Panc1 (cell line): ENCODE measurements at regions not wholly inside any gene's neighbourhood (a gene's known extent, or its start where the extent isn't known, plus 50 kb on each side); places are given as distances from the start of the nearest gene placed in this dataset.

Experiments used
- ATAC-seq: fragments of 200-7000 bp; cut with Tn5 transposase; 2 replicates; pipeline ENCODE4 v1.9.1; 2020; ENCODE audit warnings: mild to moderate bottlenecking, moderate library complexity
- BruUV-seq: library from RNA; stranded (reverse); fragments of 400-500 nt; replicated peaks from 2 replicates; lab custom pipeline; 2021; lab: Mats Ljungman, UMichigan
- CTCF ChIA-PET: fragments of 300-600 bp; sonication (Branson Sonifier 250); formaldehyde crosslinking; loops from one replicate; lab custom pipeline; 2022; ENCODE audit warnings: antibody characterized with exemption; lab: Charles Lee
- POLR2A ChIA-PET: fragments of 300-600 bp; sonication (Branson Sonifier 250); formaldehyde crosslinking; loops from one replicate; lab custom pipeline; 2022; ENCODE audit warnings: antibody characterized with exemption; lab: Charles Lee
- DNase-seq: peaks from one replicate; pipeline ENCODE4 v3.0.0-alpha.2; 2010; ENCODE audit warnings: low read depth, low spot score
- H3K27ac ChIP-seq: 2 replicates; pipeline ENCODE4 v1.5.1; 2011; ENCODE audit warnings: mild to moderate bottlenecking, low read length, inconsistent platforms
- H3K27me3 ChIP-seq: fragments of 200-500 bp; sonication (Bioruptor generic); 2 replicates; pipeline ENCODE4 v1.6.0; 2014; ENCODE audit warnings: low read length, inconsistent platforms; ENCODE audit not compliant: control insufficient read depth, insufficient read depth
- H3K36me3 ChIP-seq: fragments of 200-500 bp; sonication (Bioruptor generic); 2 replicates; pipeline ENCODE4 v1.5.1; 2014; ENCODE audit warnings: inconsistent platforms, mild to moderate bottlenecking, low read length, moderate library complexity; ENCODE audit not compliant: control insufficient read depth, insufficient read depth
- H3K4me1 ChIP-seq: 2 replicates; pipeline ENCODE4 v1.5.1; 2011; ENCODE audit warnings: inconsistent platforms, mild to moderate bottlenecking, low read length, moderate library complexity; ENCODE audit not compliant: control insufficient read depth, insufficient read depth
- H3K4me3 ChIP-seq, 2 experiments: 2 replicates each; pipeline ENCODE4 v1.5.1; 2011 to 2012; ENCODE audit warnings: low read depth in 2 of 2, low read length in 2 of 2, mild to moderate bottlenecking in 2 of 2, inconsistent platforms in 1 of 2, moderate library complexity in 1 of 2
- H3K9me3 ChIP-seq: fragments of 200-500 bp; sonication (Bioruptor generic); 2 replicates; pipeline ENCODE4 v1.5.1; 2014; ENCODE audit warnings: low read depth, mild to moderate bottlenecking, inconsistent platforms, low read length, moderate library complexity; ENCODE audit not compliant: control insufficient read depth, insufficient read depth
- CTCF ChIP-seq: fragments of 450-650 bp; IDR thresholded peaks from 2 replicates; pipeline ENCODE4 v1.5.1; 2017; ENCODE audit warnings: mild to moderate bottlenecking
- POLR2AphosphoS5 ChIP-seq: IDR thresholded peaks from 2 replicates; pipeline ENCODE4 v1.6.1; 2012; ENCODE audit warnings: mild to moderate bottlenecking, low read depth, low read length, moderate library complexity
- REST ChIP-seq, 2 experiments: IDR thresholded peaks; 2 replicates each; pipeline ENCODE4 v1.6.1; 2011 to 2012; ENCODE audit warnings: low read depth in 2 of 2, control low read depth in 1 of 2, low read length in 1 of 2, mild to moderate bottlenecking in 1 of 2, moderate library complexity in 1 of 2; ENCODE audit not compliant: insufficient read depth in 1 of 2
- SIN3A ChIP-seq: IDR thresholded peaks from 2 replicates; pipeline ENCODE4 v1.6.1; 2012; ENCODE audit warnings: low read depth, mild to moderate bottlenecking, low read length, moderate library complexity, borderline replicate concordance; ENCODE audit not compliant: insufficient read depth
- TCF7L2 ChIP-seq: IDR thresholded peaks from 2 replicates; pipeline ENCODE4 v1.6.1; 2011; ENCODE audit warnings: mild to moderate bottlenecking, low read depth, low read length, inconsistent platforms
- in situ Hi-C: cut with HindIII; loops from 2 replicates; pipeline ENCODE4 v1.10.0; 2016; ENCODE audit warnings: low sequenced_read_pairs, low pct_unique_long_range_greater_than_20kb
- intact Hi-C: fragments of 100-400 bp; cut with micrococcal nuclease; formaldehyde crosslinking; loops from one replicate; pipeline ENCODE4 v1.10.0; 2022; ENCODE audit not compliant: unreplicated experiment

- Histone ChIP-seq H3K27me3 (no peaks in the 10 kb centered on the region), H3K4me3 (no peak overlapping the region), H3K4me1 (no peaks in the 10 kb centered on the region), H3K9me3 (no peaks in the 10 kb centered on the region), H3K36me3 (no peaks in the 10 kb centered on the region), H3K27ac (no peak overlapping the region)
- TF ChIP-seq CTCF (no peak), TCF7L2 (no peak), REST (IDR thresholded peaks at IDR 0.05; ENCODE audit: insufficient read depth in 1 of 2, low read depth in 2 of 2, low read length in 1 of 2) (no peak), SIN3A (no peak), POLR2AphosphoS5 (no peak)
- in situ Hi-C loops = no loop called here
- intact Hi-C loops = no loop called here
- CTCF ChIA-PET = no interaction called here
- ATAC-seq (no peak), DNase-seq (no peak)
- POLR2A ChIA-PET = no interaction called here
- BruUV-seq = no TSS peak
Measured at GRCh38 chr3:106582151-106582550, 713.3 kb upstream of the CBLB start.

DNA sequence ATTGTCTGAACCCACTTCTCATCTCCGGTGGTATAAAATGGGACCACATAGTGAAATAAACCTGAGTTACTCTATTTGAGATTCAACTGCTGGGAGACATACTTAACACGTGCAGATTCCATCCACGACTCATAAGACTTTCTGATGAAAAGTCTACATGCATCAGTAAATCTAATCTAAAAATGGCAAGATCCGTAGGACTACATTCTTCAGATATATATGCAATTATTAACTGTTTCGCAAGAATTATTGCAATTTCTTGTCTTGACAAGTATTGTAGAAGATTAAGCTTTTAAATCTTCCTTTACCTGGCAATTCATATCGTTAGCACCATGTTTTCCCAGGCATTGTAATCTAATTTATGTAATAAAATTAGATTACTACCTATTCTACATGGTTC lies 718.7 kb upstream of the CBLB start:
- H3K4me3 ChIP-seq = no peak overlapping the region
- no peaks in the 10 kb centered on the region for H3K27me3 ChIP-seq
- in situ Hi-C loops (no loop called here), intact Hi-C loops (no loop called here)
- no peak overlapping the region for H3K27ac ChIP-seq
- ChIA-PET POLR2A (no interaction called here), CTCF (no interaction called here)
- no peak for ATAC-seq
- no TSS peak for BruUV-seq
- no peaks in the 10 kb centered on the region for H3K36me3 ChIP-seq
- TF ChIP-seq CTCF (no peak), POLR2AphosphoS5 (no peak), REST (IDR thresholded peaks at IDR 0.05; ENCODE audit: insufficient read depth in 1 of 2, low read depth in 2 of 2, low read length in 1 of 2) (no peak), TCF7L2 (no peak), SIN3A (no peak)
- H3K9me3 ChIP-seq = no peaks in the 10 kb centered on the region
- H3K4me1 ChIP-seq = no peaks in the 10 kb centered on the region
- no peak for DNase-seq
